ENCODE measurements at regions not wholly inside any gene's neighbourhood (a gene's known extent, or its start where the extent isn't known, plus 50 kb on each side); places are given as distances from the start of the nearest gene placed in this dataset.

- H3K27me3 Mint-ChIP-seq = no peaks in the 10 kb centered on the region
- H3K4me1 Mint-ChIP-seq = no peaks in the 10 kb centered on the region
- Histone ChIP-seq H3K4me1 (ENCODE audit: insufficient read depth, low read length) (no peaks in the 10 kb centered on the region), H3K4me3 (ENCODE audit: low read length) (no peak overlapping the region), H3K27ac (ENCODE audit: low read depth, low read length) (no peak overlapping the region), H3K27me3 (ENCODE audit: insufficient read depth, low read length, poor library complexity, severe bottlenecking) (no peaks in the 10 kb centered on the region), H3K9me3 (ENCODE audit: low read length) (no peaks in the 10 kb centered on the region), H3K36me3 (ENCODE audit: insufficient read depth, low read length) (no peaks in the 10 kb centered on the region)
- CTCF ChIA-PET = no interaction called here
- H3K36me3 Mint-ChIP-seq = no peaks in the 10 kb centered on the region
- H3K4me3 Mint-ChIP-seq = no peak overlapping the region
- no peak overlapping the region for H3K27ac Mint-ChIP-seq
- H3K9me3 Mint-ChIP-seq = peaks cover 0 to 13% (median 10%) of the 10 kb centered on the region in 5 donors
- no peak for DNase-seq
- POLR2A ChIA-PET = no interaction called here
These were observed 2370.9 kb upstream of the RAG2 start for GRCh38 chr11:38968951-38969350.

GRCh38 chr11:38952698-38953097 is 2354.7 kb upstream of the RAG2 start:
- Histone ChIP-seq H3K4me1 (ENCODE audit: insufficient read depth, low read length) (no peaks in the 10 kb centered on the region), H3K4me3 (ENCODE audit: low read length) (no peak overlapping the region), H3K9me3 (ENCODE audit: low read length) (no peaks in the 10 kb centered on the region), H3K36me3 (ENCODE audit: insufficient read depth, low read length) (no peaks in the 10 kb centered on the region), H3K27me3 (ENCODE audit: insufficient read depth, low read length, poor library complexity, severe bottlenecking) (no peaks in the 10 kb centered on the region), H3K27ac (ENCODE audit: low read depth, low read length) (no peak overlapping the region)
- CTCF ChIA-PET = no interaction called here
- H3K27me3 Mint-ChIP-seq = no peaks in the 10 kb centered on the region
- POLR2A ChIA-PET = no interaction called here
- no peaks in the 10 kb centered on the region for H3K36me3 Mint-ChIP-seq
- peaks cover 0 to 26% (median 3%) of the 10 kb centered on the region in 5 donors for H3K9me3 Mint-ChIP-seq
- DNase-seq = no peak
- H3K4me1 Mint-ChIP-seq = no peaks in the 10 kb centered on the region
- H3K4me3 Mint-ChIP-seq = no peak overlapping the region
- no peak overlapping the region for H3K27ac Mint-ChIP-seq

- Mint-ChIP-seq H3K4me3 (no peak overlapping the region), H3K27ac (no peak overlapping the region), H3K36me3 (no peaks in the 10 kb centered on the region), H3K4me1 (no peaks in the 10 kb centered on the region), H3K9me3 (peaks cover 0 to 28% (median 6%) of the 10 kb centered on the region in 5 donors), H3K27me3 (no peaks in the 10 kb centered on the region)
- Histone ChIP-seq H3K27me3 (ENCODE audit: insufficient read depth, low read length, poor library complexity, severe bottlenecking) (no peaks in the 10 kb centered on the region), H3K4me1 (ENCODE audit: insufficient read depth, low read length) (no peaks in the 10 kb centered on the region), H3K27ac (ENCODE audit: low read depth, low read length) (no peak overlapping the region), H3K36me3 (ENCODE audit: insufficient read depth, low read length) (no peaks in the 10 kb centered on the region), H3K4me3 (ENCODE audit: low read length) (no peak overlapping the region), H3K9me3 (ENCODE audit: low read length) (no peaks in the 10 kb centered on the region)
- ChIA-PET CTCF (no interaction called here), POLR2A (no interaction called here)
- no peak for DNase-seq
These were observed 2352.8 kb upstream of the RAG2 start for GRCh38 chr11:38950867-38951266.

- CTCF ChIA-PET = no interaction called here
- H3K36me3 Mint-ChIP-seq = no peaks in the 10 kb centered on the region
- POLR2A ChIA-PET = no interaction called here
These were observed 2350.4 kb upstream of the RAG2 start for GRCh38 chr11:38948392-38948791.

GRCh38 chr11:38937709-38938108 is 2339.7 kb upstream of the RAG2 start:
- Histone ChIP-seq H3K27ac (ENCODE audit: low read depth, low read length) (no peak overlapping the region), H3K27me3 (ENCODE audit: insufficient read depth, low read length, poor library complexity, severe bottlenecking) (no peaks in the 10 kb centered on the region), H3K9me3 (ENCODE audit: low read length) (no peaks in the 10 kb centered on the region), H3K4me1 (ENCODE audit: insufficient read depth, low read length) (no peaks in the 10 kb centered on the region), H3K4me3 (ENCODE audit: low read length) (no peak overlapping the region), H3K36me3 (ENCODE audit: insufficient read depth, low read length) (no peaks in the 10 kb centered on the region)
- Mint-ChIP-seq H3K27ac (no peak overlapping the region), H3K27me3 (no peaks in the 10 kb centered on the region), H3K36me3 (no peaks in the 10 kb centered on the region), H3K9me3 (peaks cover 6 to 38% (median 12%) of the 10 kb centered on the region in 5 donors), H3K4me3 (no peak overlapping the region), H3K4me1 (no peaks in the 10 kb centered on the region)
- DNase-seq = no peak
- ChIA-PET CTCF (no interaction called here), POLR2A (no interaction called here)

More at GRCh38 chr11:38948392-38948791, 2350.4 kb upstream of the RAG2 start:
- no peaks in the 10 kb centered on the region for H3K36me3 ChIP-seq (ENCODE audit: insufficient read depth, low read length)
- peaks cover 2 to 25% (median 10%) of the 10 kb centered on the region in 5 donors for H3K9me3 Mint-ChIP-seq
- no peaks in the 10 kb centered on the region for H3K27me3 ChIP-seq (ENCODE audit: insufficient read depth, low read length, poor library complexity, severe bottlenecking)
- no peaks in the 10 kb centered on the region for H3K4me1 Mint-ChIP-seq
- no peak overlapping the region for H3K4me3 ChIP-seq (ENCODE audit: low read length)
- no peak overlapping the region for H3K27ac Mint-ChIP-seq
- no peak for DNase-seq
- H3K9me3 ChIP-seq (ENCODE audit: low read length) = no peaks in the 10 kb centered on the region
- no peaks in the 10 kb centered on the region for H3K4me1 ChIP-seq (ENCODE audit: insufficient read depth, low read length)
- no peak overlapping the region for H3K4me3 Mint-ChIP-seq
- no peak overlapping the region for H3K27ac ChIP-seq (ENCODE audit: low read depth, low read length)
- H3K27me3 Mint-ChIP-seq = no peaks in the 10 kb centered on the region

- no peak for DNase-seq
These were observed 2337.9 kb upstream of the RAG2 start for GRCh38 chr11:38935941-38936340.

GRCh38 chr11:38927993-38928392 is 2330.0 kb upstream of the RAG2 start:
- H3K4me1 ChIP-seq (ENCODE audit: insufficient read depth, low read length) = no peaks in the 10 kb centered on the region
- no peak overlapping the region for H3K27ac Mint-ChIP-seq
- H3K9me3 ChIP-seq (ENCODE audit: low read length) = no peaks in the 10 kb centered on the region
- no peaks in the 10 kb centered on the region for H3K36me3 Mint-ChIP-seq
- H3K36me3 ChIP-seq (ENCODE audit: insufficient read depth, low read length) = no peaks in the 10 kb centered on the region
- H3K4me1 Mint-ChIP-seq = no peaks in the 10 kb centered on the region
- no peak overlapping the region for H3K27ac ChIP-seq (ENCODE audit: low read depth, low read length)
- no peaks in the 10 kb centered on the region for H3K27me3 ChIP-seq (ENCODE audit: insufficient read depth, low read length, poor library complexity, severe bottlenecking)
- ChIA-PET POLR2A (no interaction called here), CTCF (no interaction called here)
- no peak overlapping the region for H3K4me3 Mint-ChIP-seq
- H3K27me3 Mint-ChIP-seq = no peaks in the 10 kb centered on the region
- no peak overlapping the region for H3K4me3 ChIP-seq (ENCODE audit: low read length)
- no peak for DNase-seq
- peaks cover 2 to 24% (median 16%) of the 10 kb centered on the region in 5 donors for H3K9me3 Mint-ChIP-seq

More at GRCh38 chr11:38935941-38936340, 2337.9 kb upstream of the RAG2 start:
- Mint-ChIP-seq H3K27ac (no peak overlapping the region), H3K9me3 (peaks cover 6 to 46% (median 20%) of the 10 kb centered on the region in 5 donors), H3K4me1 (no peaks in the 10 kb centered on the region), H3K4me3 (no peak overlapping the region), H3K27me3 (no peaks in the 10 kb centered on the region), H3K36me3 (no peaks in the 10 kb centered on the region)
- H3K27me3 ChIP-seq (ENCODE audit: insufficient read depth, low read length, poor library complexity, severe bottlenecking) = no peaks in the 10 kb centered on the region
- CTCF ChIA-PET = no interaction called here
- no peaks in the 10 kb centered on the region for H3K4me1 ChIP-seq (ENCODE audit: insufficient read depth, low read length)
- H3K27ac ChIP-seq (ENCODE audit: low read depth, low read length) = no peak overlapping the region
- POLR2A ChIA-PET = no interaction called here
- H3K36me3 ChIP-seq (ENCODE audit: insufficient read depth, low read length) = no peaks in the 10 kb centered on the region
- no peak overlapping the region for H3K4me3 ChIP-seq (ENCODE audit: low read length)
- no peaks in the 10 kb centered on the region for H3K9me3 ChIP-seq (ENCODE audit: low read length)

- no peak overlapping the region for H3K27ac ChIP-seq (ENCODE audit: low read depth, low read length)
- Mint-ChIP-seq H3K27ac (no peak overlapping the region), H3K27me3 (no peaks in the 10 kb centered on the region), H3K9me3 (peaks cover 2 to 17% (median 13%) of the 10 kb centered on the region in 5 donors), H3K4me3 (no peak overlapping the region), H3K36me3 (no peaks in the 10 kb centered on the region), H3K4me1 (no peaks in the 10 kb centered on the region)
- H3K27me3 ChIP-seq (ENCODE audit: insufficient read depth, low read length, poor library complexity, severe bottlenecking) = no peaks in the 10 kb centered on the region
- H3K4me3 ChIP-seq (ENCODE audit: low read length) = no peak overlapping the region
- no peaks in the 10 kb centered on the region for H3K9me3 ChIP-seq (ENCODE audit: low read length)
- POLR2A ChIA-PET = no interaction called here
- no peak for DNase-seq
- H3K36me3 ChIP-seq (ENCODE audit: insufficient read depth, low read length) = no peaks in the 10 kb centered on the region
- H3K4me1 ChIP-seq (ENCODE audit: insufficient read depth, low read length) = no peaks in the 10 kb centered on the region
- CTCF ChIA-PET = no interaction called here
These were observed 2326.6 kb upstream of the RAG2 start for GRCh38 chr11:38924644-38925043.

- no peak overlapping the region for H3K27ac Mint-ChIP-seq
- CTCF ChIA-PET = no interaction called here
- H3K9me3 ChIP-seq (ENCODE audit: low read length) = no peaks in the 10 kb centered on the region
- POLR2A ChIA-PET = no interaction called here
- H3K27me3 Mint-ChIP-seq = no peaks in the 10 kb centered on the region
- no peak for DNase-seq
- peaks cover 0 to 16% (median 6%) of the 10 kb centered on the region in 5 donors for H3K9me3 Mint-ChIP-seq
- no peak overlapping the region for H3K27ac ChIP-seq (ENCODE audit: low read depth, low read length)
- no peaks in the 10 kb centered on the region for H3K27me3 ChIP-seq (ENCODE audit: insufficient read depth, low read length, poor library complexity, severe bottlenecking)
- no peak overlapping the region for H3K4me3 Mint-ChIP-seq
- H3K36me3 ChIP-seq (ENCODE audit: insufficient read depth, low read length) = no peaks in the 10 kb centered on the region
- H3K4me1 ChIP-seq (ENCODE audit: insufficient read depth, low read length) = no peaks in the 10 kb centered on the region
- H3K4me1 Mint-ChIP-seq = no peaks in the 10 kb centered on the region
- H3K4me3 ChIP-seq (ENCODE audit: low read length) = no peak overlapping the region
- H3K36me3 Mint-ChIP-seq = no peaks in the 10 kb centered on the region
These were observed 2302.2 kb upstream of the RAG2 start for GRCh38 chr11:38900211-38900610.

Data from CD8-positive, alpha-beta memory T cell (primary cell).